ENCODE measurements at regions not wholly inside any gene's neighbourhood (a gene's known extent, or its start where the extent isn't known, plus 50 kb on each side); places are given as distances from the start of the nearest gene placed in this dataset.
"Not testable (repeated sequence)": the region's sequence is repeated elsewhere in the genome, so short reads cannot be mapped to it uniquely, and the experiment has no call there.

- not testable (repeated sequence) for TF ChIP-seq CTCF, POLR2A (IDR thresholded peaks at IDR 0.05)
These were observed 669.4 kb downstream of the SUCLG1 start for GRCh38 chr2:83789674-83790073.

All from testis (tissue), 2 donors.